GM10248 (cell line): ENCODE measurements at regions not wholly inside any gene's neighbourhood (a gene's known extent, or its start where the extent isn't known, plus 50 kb on each side); places are given as distances from the start of the nearest gene placed in this dataset.
"Not testable (repeated sequence)": the region's sequence is repeated elsewhere in the genome, so short reads cannot be mapped to it uniquely, and the experiment has no call there.

ENCODE experiments used
- CTCF ChIA-PET: fragments of 300-600 bp; sonication (Branson Sonifier 250); formaldehyde crosslinking; extraction: SDS; loops from one replicate; lab custom pipeline; 2021; ENCODE audit warnings: antibody characterized with exemption; lab: Yijun Ruan, JAX
- POLR2A ChIA-PET: fragments of 350-650 bp; sonication (Branson Sonifier 250); formaldehyde crosslinking; extraction: SDS; loops from one replicate; lab custom pipeline; 2020; ENCODE audit warnings: antibody characterized with exemption; lab: Yijun Ruan, JAX
- DNase-seq: peaks from one replicate; pipeline ENCODE4 v3.0.0; 2012; ENCODE audit errors: extremely low spot score
- CTCF ChIP-seq: IDR thresholded peaks from 2 replicates; pipeline ENCODE4 v1.5.1; 2012; ENCODE audit warnings: mild to moderate bottlenecking, low read depth; ENCODE audit errors: extremely low read depth, missing control alignments, control extremely low read depth

GRCh38 chr7:13727751-13728150 lies 261.7 kb downstream of the ETV1 start:
- DNase-seq = no peak
- ChIA-PET CTCF (interaction anchor here (1.5 to 2.8 kb wide), 3 partner anchors 9 to 26 kb away, joined by 4 to 6 read pairs (median 6); no protein-coding TSS in a partner anchor), POLR2A (no interaction called here)
- no peak for TF ChIP-seq CTCF

GRCh38 chr7:13728430-13728829 lies 261.0 kb downstream of the ETV1 start:
- DNase-seq, POLR2A ChIA-PET: not testable (repeated sequence)
- CTCF ChIA-PET = interaction anchor here (1.5 to 2.8 kb wide), 2 partner anchors 10 to 11 kb away, joined by 6 read pairs; no protein-coding TSS in a partner anchor

- ChIA-PET CTCF (no interaction called here), POLR2A (no interaction called here)
- no peak for TF ChIP-seq CTCF
- DNase-seq = no peak
Measured at GRCh38 chr7:13731643-13732042, 257.8 kb downstream of the ETV1 start.

GRCh38 chr7:13737563-13737962 lies 251.9 kb downstream of the ETV1 start:
- ChIA-PET POLR2A (no interaction called here), CTCF (no interaction called here)
- no peak for DNase-seq
- no peak for TF ChIP-seq CTCF

GRCh38 chr7:13742126-13742525 lies 247.3 kb downstream of the ETV1 start:
- POLR2A ChIA-PET = no interaction called here

GRCh38 chr7:13742811-13743210 lies 246.7 kb downstream of the ETV1 start:
- TF ChIP-seq CTCF = peak; percentile 38
- POLR2A ChIA-PET = no interaction called here
- DNase-seq = no peak
- CTCF ChIA-PET = interaction anchor here (1.1 to 2.0 kb wide), 4 partner anchors 15 to 462 kb away, joined by 3 to 11 read pairs (median 4); no protein-coding TSS in a partner anchor

More at GRCh38 chr7:13742126-13742525, 247.3 kb downstream of the ETV1 start:
- TF ChIP-seq CTCF = no peak
- CTCF ChIA-PET = interaction anchor here (1.1 to 2.0 kb wide), 4 partner anchors 18 to 466 kb away, joined by 3 to 11 read pairs (median 4); no protein-coding TSS in a partner anchor
- no peak for DNase-seq

GRCh38 chr7:13743226-13743625 lies 246.2 kb downstream of the ETV1 start:
- no peak for TF ChIP-seq CTCF
- no peak for DNase-seq
- POLR2A ChIA-PET = no interaction called here
- CTCF ChIA-PET = interaction anchor here (1.1 to 2.0 kb wide), 4 partner anchors 14 to 462 kb away, joined by 3 to 11 read pairs (median 4); no protein-coding TSS in a partner anchor
